GM18505 (cell line): ENCODE measurements at regions not wholly inside any gene's neighbourhood (a gene's known extent, or its start where the extent isn't known, plus 50 kb on each side); places are given as distances from the start of the nearest gene placed in this dataset.
"Not testable (repeated sequence)": the region's sequence is repeated elsewhere in the genome, so short reads cannot be mapped to it uniquely, and the experiment has no call there.

Experiments used
- ATAC-seq: cut with Tn5 transposase; IDR thresholded peaks from one replicate; pipeline ENCODE4 v1.9.1; 2021; ENCODE audit not compliant: unreplicated experiment
- POLR2A ChIP-seq: IDR thresholded peaks from 4 replicates; pipeline ENCODE4 v1.6.1; 2011; ENCODE audit warnings: borderline replicate concordance; ENCODE audit not compliant: insufficient read depth, insufficient read length; ENCODE audit errors: extremely low read depth

- no peak for ATAC-seq
- TF ChIP-seq POLR2A = no peak
Observed at GRCh38 chr19:27876489-27876888, 1336.5 kb downstream of the UQCRFS1 start.

GRCh38 chr19:27872370-27872769, 1340.6 kb downstream of the UQCRFS1 start:
- TF ChIP-seq POLR2A = no peak
- no peak for ATAC-seq

GRCh38 chr19:27870293-27870692, 1342.7 kb downstream of the UQCRFS1 start:
- no peak for TF ChIP-seq POLR2A
- ATAC-seq = no peak

GRCh38 chr19:27868007-27868406, 1344.9 kb downstream of the UQCRFS1 start:
- no peak for ATAC-seq
- TF ChIP-seq POLR2A = no peak

- no peak for ATAC-seq
- no peak for TF ChIP-seq POLR2A
Observed at GRCh38 chr19:27865927-27866777, 1346.8 kb downstream of the UQCRFS1 start.

GRCh38 chr19:27861411-27861975, 1351.5 kb downstream of the UQCRFS1 start:
- TF ChIP-seq POLR2A = no peak
- ATAC-seq = no peak

- ATAC-seq = no peak
- TF ChIP-seq POLR2A = no peak
Observed at GRCh38 chr19:27860309-27860934, 1352.5 kb downstream of the UQCRFS1 start.

GRCh38 chr19:27859689-27860088, 1353.3 kb downstream of the UQCRFS1 start:
- TF ChIP-seq POLR2A = no peak
- no peak for ATAC-seq

GRCh38 chr19:27858981-27859581, 1353.9 kb downstream of the UQCRFS1 start:
- no peak for TF ChIP-seq POLR2A
- ATAC-seq = no peak

GRCh38 chr19:27852931-27853330, 1360.0 kb downstream of the UQCRFS1 start:
- not testable (repeated sequence) for ATAC-seq

- no peak for ATAC-seq
- TF ChIP-seq POLR2A = no peak
Observed at GRCh38 chr19:27851543-27852060, 1361.3 kb downstream of the UQCRFS1 start.

GRCh38 chr19:27851002-27851481, 1361.9 kb downstream of the UQCRFS1 start:
- no peak for ATAC-seq
- no peak for TF ChIP-seq POLR2A

- no peak for TF ChIP-seq POLR2A
- no peak for ATAC-seq
Observed at GRCh38 chr19:27846944-27847343, 1366.0 kb downstream of the UQCRFS1 start.
